ENCODE measurements at regions not wholly inside any gene's neighbourhood (a gene's known extent, or its start where the extent isn't known, plus 50 kb on each side); places are given as distances from the start of the nearest gene placed in this dataset.

DNA sequence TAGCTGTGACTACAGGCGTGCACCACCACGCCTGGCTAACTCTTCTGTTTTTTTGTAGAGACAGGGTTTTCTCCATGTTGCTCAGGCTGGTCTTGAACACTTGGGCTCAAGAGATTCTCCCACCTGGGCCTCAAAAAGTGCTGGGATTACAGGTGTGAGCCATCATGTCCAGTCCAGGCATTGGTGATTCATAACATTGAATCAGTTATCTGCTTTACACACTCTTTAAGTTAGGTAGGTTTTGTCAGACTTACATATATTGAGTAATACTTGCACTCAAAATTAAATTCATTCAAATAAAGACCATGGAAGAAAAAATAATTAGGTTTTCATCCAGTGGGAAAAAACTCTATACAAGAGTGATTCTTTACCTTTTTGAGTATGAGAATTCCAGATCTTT, 93.2 kb upstream of the XPO1 start:
- DNase-seq (ENCODE audit: extremely low spot score) = no peak
- TF ChIP-seq, protein P1, sequence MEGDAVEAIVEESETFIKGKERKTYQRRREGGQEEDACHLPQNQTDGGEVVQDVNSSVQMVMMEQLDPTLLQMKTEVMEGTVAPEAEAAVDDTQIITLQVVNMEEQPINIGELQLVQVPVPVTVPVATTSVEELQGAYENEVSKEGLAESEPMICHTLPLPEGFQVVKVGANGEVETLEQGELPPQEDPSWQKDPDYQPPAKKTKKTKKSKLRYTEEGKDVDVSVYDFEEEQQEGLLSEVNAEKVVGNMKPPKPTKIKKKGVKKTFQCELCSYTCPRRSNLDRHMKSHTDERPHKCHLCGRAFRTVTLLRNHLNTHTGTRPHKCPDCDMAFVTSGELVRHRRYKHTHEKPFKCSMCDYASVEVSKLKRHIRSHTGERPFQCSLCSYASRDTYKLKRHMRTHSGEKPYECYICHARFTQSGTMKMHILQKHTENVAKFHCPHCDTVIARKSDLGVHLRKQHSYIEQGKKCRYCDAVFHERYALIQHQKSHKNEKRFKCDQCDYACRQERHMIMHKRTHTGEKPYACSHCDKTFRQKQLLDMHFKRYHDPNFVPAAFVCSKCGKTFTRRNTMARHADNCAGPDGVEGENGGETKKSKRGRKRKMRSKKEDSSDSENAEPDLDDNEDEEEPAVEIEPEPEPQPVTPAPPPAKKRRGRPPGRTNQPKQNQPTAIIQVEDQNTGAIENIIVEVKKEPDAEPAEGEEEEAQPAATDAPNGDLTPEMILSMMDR (IDR thresholded peaks at IDR 0.05; ENCODE audit: control extremely low read depth, extremely low read depth, low read depth, missing control alignments) = no peak
- ChIA-PET CTCF (interaction anchor here (1.0 to 2.6 kb wide), 2 partner anchors 10 to 30 kb away, joined by 3 to 9 read pairs; no protein-coding TSS in a partner anchor), POLR2A (no interaction called here)

DNA sequence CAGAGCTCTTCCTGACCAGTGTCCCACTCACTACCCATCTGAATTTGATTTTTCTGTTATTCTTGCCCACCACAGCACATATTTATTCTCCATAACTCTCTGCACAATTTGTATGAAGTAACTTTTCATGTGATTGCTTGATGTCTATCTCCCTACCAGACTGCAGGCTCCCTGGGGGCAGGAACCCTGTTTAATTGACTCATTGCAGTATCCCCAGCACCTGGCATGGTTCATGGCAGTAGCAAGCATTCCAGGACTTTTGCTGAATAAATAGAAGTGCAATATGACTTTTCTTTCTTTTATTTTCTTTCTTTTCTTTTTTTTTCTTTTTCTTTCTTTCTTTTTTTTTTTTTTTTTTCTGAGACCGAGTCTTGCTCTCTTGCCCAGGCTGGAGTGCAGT, 88.7 kb upstream of the XPO1 start:
- DNase-seq (ENCODE audit: extremely low spot score) = no peak
- ChIA-PET CTCF (no interaction called here), POLR2A (no interaction called here)
- TF ChIP-seq, protein P1 (IDR thresholded peaks at IDR 0.05; ENCODE audit: control extremely low read depth, extremely low read depth, low read depth, missing control alignments) = no peak

DNA sequence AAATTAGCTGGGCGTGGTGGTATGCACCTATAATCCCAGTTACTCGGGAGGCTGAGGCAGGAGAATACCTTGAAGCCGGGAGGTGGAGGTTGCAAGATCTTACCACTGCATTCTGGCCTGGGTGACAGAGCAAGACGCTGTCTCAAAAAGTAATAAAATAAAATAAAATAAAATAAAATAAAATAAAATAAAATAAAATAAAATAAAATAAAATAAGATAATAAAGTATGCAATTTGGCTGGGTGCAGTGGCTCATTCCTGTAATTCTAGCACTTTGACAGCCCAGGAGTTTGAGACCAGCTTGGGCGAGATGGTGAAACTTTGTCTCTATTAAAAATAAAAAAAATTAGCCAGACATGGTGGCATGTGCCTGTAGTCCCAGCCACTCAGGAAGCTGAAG, 85.6 kb upstream of the XPO1 start:
- TF ChIP-seq, protein P1 (IDR thresholded peaks at IDR 0.05; ENCODE audit: control extremely low read depth, extremely low read depth, low read depth, missing control alignments) = no peak
- POLR2A ChIA-PET = no interaction called here
- CTCF ChIA-PET = interaction anchor here (1.7 kb wide), 1 partner anchor 8 kb away, joined by 4 read pairs; no protein-coding TSS in a partner anchor
- no peak for DNase-seq (ENCODE audit: extremely low spot score)

DNA sequence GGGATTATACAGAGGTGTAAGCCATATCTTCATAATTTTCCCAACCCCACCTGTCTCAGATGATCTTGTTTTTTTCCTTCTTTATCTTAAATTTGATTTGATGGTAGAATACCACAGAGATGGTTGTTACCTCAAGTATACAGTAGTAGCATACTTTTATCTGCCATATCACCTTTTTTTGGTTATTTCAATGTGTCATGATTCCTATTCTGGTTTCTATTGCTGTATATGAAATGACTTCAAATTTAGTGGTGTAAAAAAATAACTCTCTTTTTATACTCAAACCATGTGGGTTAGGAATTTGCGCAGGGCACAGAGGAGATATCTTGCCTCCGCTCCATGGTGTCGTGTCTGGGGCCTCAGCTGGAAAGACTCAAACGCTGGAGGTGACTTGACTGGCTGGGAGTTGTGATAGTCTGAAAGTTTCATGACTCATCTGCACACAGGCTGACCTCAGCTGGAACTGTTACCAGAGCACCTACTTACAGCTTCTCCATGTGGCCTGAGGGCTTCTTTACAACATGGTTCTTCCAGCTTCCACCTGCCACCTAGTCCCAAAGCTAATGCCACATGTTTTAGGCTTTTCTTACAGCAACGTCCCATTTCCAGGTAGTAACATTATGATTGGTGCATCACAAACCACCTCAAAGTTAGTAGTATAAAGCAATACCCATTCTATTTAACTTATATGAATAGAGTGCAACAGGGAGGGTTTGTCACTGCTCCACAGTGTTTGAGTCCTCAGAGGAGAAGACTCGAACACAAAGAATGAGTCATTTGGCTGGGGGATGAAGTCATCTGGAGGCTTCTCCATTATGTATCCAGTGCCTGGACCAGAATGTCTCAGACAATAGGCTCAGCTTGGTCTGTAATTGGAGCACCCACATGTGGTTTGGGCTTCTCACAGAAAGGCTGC, 82.3 kb upstream of the XPO1 start:
- POLR2A ChIA-PET = no interaction called here
- peak; percentile 31 for DNase-seq (ENCODE audit: extremely low spot score)
- TF ChIP-seq, protein P1 (IDR thresholded peaks at IDR 0.05; ENCODE audit: control extremely low read depth, extremely low read depth, low read depth, missing control alignments) = no peak
- CTCF ChIA-PET = interaction anchor here (1.0 to 2.4 kb wide), 5 partner anchors 10 to 195 kb away, joined by 3 to 9 read pairs (median 3); no protein-coding TSS in a partner anchor

DNA sequence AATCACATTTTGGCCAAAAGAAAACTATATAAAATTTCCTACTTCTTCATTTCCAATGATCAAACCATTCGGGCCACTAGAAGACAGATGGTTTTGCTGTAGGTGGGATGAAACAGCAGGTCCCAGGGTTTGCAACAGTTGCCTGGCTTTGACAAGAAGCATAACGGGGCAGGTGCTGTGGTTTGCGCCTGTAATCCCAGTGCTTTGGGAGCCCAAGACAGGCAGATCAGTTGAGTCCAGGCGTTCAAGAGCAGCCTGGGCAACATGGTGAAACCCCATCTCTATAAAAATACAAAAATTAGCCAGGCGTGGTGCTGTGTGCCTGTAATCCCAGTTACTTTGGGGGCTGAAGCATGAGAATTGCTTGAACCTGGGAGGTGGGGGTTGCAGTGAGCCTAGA, 81.4 kb upstream of the XPO1 start:
- POLR2A ChIA-PET = no interaction called here
- TF ChIP-seq, protein P1 (IDR thresholded peaks at IDR 0.05; ENCODE audit: control extremely low read depth, extremely low read depth, low read depth, missing control alignments) = no peak
- CTCF ChIA-PET = no interaction called here
- no peak for DNase-seq (ENCODE audit: extremely low spot score)

DNA sequence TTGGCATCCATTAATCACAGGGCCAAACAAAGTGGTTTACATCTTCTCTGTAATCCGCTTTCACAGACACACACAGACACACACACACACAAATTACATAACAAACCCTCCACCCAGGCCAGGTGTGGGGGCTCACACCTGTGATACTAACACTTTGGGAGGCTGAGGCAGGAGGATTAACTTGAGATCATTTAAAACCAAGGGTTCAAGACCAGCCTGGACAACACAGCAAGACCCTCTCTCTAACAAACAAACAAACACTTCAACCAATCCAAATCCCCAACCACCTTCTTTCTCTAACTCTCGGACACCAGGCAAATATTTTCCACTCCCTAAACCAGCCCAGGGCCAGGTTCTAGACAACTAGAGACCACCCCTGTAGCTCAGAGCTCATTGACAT, 79.5 kb upstream of the XPO1 start:
- TF ChIP-seq, protein P1 (IDR thresholded peaks at IDR 0.05; ENCODE audit: control extremely low read depth, extremely low read depth, low read depth, missing control alignments) = no peak
- no peak for DNase-seq (ENCODE audit: extremely low spot score)
- ChIA-PET POLR2A (no interaction called here), CTCF (interaction anchor here (0.8 kb wide), 1 partner anchor 13 kb away, joined by 3 read pairs; no protein-coding TSS in a partner anchor)
